Astrocyte of the cerebellum (primary cell): ENCODE measurements at regions not wholly inside any gene's neighbourhood (a gene's known extent, or its start where the extent isn't known, plus 50 kb on each side); places are given as distances from the start of the nearest gene placed in this dataset.

Experiments used
- DNase-seq: peaks from one replicate; pipeline ENCODE4 v3.0.0-alpha.2; 2011; ENCODE audit warnings: low read depth
- H3K4me3 ChIP-seq: 2 replicates; pipeline ENCODE4 v1.5.1; 2011; ENCODE audit warnings: mild to moderate bottlenecking, low read depth, low read length, moderate library complexity
- in situ Hi-C: cut with HindIII; loops from 2 replicates; pipeline ENCODE4 v1.10.0; 2017; ENCODE audit warnings: low sequenced_read_pairs
- TF ChIP-seq, protein P1 (sequence below): IDR thresholded peaks from 2 replicates; pipeline ENCODE4 v1.5.1; 2012; ENCODE audit warnings: low read length, low read depth, moderate library complexity, mild to moderate bottlenecking; ENCODE audit errors: missing control alignments

DNA sequence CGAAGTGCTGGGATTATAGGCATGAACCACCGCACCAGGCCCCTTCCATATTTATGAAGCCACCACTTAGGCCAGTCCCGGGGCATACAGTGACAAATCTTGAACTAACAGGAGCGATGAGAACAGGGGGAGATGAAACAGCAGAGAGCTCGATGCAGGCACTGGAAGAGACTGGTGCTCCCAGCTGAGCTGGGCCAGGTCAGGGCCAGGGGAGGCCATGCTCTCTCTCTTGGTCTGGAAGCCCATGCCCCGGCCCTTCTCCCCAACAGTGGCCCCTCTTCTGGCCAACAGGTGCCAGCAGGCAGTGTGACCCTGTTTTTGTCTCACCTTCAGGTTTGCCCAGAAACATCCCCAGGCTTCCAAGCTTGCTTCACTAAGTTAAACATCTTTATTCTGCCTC is 269.9 kb upstream of the C1orf174 start:
- DNase-seq, result no peak
- TF ChIP-seq, protein P1, sequence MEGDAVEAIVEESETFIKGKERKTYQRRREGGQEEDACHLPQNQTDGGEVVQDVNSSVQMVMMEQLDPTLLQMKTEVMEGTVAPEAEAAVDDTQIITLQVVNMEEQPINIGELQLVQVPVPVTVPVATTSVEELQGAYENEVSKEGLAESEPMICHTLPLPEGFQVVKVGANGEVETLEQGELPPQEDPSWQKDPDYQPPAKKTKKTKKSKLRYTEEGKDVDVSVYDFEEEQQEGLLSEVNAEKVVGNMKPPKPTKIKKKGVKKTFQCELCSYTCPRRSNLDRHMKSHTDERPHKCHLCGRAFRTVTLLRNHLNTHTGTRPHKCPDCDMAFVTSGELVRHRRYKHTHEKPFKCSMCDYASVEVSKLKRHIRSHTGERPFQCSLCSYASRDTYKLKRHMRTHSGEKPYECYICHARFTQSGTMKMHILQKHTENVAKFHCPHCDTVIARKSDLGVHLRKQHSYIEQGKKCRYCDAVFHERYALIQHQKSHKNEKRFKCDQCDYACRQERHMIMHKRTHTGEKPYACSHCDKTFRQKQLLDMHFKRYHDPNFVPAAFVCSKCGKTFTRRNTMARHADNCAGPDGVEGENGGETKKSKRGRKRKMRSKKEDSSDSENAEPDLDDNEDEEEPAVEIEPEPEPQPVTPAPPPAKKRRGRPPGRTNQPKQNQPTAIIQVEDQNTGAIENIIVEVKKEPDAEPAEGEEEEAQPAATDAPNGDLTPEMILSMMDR, result no peak
- in situ Hi-C loops, result no loop called here
- H3K4me3 ChIP-seq, result no peak overlapping the region

DNA sequence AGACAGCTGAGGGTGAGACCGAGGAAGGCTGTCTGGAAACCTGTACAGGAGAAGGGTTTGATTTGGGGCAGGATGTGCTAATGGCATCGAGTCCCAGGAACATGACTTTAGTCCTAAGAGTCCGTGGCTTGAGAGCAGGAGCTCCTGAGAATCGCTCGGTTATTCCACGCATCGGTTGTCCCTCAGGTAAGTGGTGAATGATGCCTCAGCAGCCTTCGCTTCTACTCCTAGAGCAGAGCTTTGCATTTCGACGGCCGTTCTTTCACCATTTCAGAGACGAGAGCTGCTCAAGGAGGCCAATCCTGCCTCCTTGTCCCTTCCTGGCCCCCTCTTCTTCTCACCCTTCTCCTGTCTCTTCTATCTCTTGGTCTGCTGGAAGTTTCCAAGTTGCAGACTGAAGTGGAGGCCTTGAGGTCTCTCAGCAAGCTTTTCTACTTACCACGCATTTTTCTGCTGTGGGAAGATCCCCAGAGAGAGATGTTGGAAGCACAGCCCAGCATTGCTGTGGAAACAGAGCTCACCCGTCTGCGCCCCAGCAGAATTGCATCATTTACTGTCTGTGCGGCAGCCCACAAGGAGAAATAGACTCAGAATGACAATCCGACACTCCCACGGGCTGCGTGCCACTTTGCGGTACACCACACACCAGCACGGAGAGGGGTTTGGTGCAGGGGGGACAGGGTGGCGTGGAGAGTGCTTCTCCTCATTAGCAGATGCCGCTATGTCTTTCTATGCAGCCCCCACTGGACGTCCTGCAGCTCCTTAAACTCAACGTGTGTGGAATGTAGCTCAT is 270.7 kb upstream of the C1orf174 start:
- in situ Hi-C loops, result no loop called here
- TF ChIP-seq, protein P1, result no peak
- no peak for DNase-seq
- H3K4me3 ChIP-seq, result no peak overlapping the region

DNA sequence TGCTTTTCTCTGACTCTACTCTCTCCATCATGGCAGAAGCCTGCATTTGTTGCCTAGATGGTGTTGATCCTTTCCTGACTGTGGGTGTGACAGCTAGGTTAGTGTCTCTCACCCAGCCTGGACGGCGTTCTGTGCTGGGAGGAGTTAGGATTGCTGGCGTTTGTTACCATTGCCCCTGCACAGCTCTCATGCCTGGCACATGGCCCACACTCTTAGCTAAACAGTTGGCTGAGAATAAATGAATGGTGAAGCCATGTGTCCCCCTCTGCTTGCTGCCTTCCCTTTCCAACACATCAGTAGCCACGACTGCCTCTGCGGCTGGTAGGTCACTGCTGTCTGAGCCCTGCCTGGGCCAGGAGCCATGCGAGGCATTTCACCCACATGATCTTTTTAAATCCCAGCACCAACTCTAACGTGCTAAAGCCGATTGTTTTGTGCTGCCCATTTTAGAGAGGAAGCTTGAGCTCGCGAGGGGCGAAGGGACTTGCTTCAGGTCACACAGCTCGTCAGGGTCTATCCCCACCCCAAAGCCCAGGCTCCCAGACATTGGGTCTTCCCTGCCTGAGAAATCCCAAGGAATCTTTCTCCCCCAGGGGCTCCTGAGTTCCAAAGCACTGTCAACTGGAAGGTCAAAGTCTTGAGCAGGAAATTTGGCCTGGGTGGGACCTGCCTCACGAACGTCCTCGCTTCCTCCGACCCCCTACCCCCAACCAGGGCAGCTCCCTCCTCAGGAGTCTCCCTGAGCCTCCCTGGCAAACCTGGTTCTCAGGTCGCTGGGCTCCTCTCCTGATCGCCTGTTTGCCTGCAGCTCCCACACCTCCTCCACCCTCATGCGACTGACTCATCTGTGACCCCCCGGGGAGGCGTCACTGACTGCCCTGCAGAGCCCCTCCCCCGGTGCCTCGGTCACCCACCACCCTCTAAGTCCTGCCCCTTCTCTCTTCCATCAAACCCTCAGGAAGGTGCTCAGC is 271.7 kb upstream of the C1orf174 start:
- in situ Hi-C loops, result no loop called here
- DNase-seq, result no peak
- no peak overlapping the region for H3K4me3 ChIP-seq
- TF ChIP-seq, protein P1, result no peak

DNA sequence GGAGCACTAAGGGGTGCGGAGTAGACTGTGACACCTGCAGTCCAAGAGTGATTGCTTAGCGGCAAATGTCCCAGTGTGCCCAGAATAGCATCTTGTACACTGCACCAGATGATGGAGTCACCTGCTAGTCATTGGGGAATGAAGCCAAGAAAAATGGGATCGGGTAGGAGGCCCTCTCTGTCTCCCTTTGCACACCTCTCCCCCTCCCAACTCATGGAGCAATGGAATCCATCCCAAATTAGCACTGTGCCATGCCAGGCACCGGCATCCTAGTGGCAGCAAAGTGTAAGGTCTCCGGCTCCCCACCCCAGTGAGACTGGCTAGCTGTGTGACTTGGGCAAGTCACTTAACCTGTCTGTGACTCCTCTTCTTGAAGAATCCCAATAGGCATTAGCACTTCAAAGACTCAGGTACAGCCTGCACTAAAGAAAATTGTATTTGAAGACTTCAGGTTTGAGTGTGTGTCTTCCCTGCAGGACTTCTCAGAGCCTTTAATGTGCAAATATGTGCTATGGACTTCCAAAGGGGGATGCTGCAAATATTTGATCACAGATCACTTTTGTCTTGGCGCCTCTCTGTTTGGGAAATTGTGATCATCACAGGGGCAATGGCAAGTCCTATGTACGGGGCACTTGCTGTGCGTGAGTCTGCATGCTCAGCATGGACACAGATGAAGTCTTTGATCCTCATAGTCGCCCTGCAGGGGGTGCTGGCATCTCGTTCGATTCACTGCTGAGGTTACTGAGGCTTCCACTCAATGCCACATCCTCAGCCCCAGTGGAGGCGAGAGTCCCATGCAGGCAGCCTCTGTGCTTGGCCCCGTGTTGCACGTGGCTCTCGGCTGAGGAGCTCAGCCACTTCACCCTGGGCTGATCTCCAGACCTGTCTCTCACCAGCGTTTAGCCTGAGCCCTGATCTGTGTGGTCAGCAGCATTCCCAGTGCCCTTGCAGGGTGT is 272.9 kb upstream of the C1orf174 start:
- no peak for DNase-seq
- no peak overlapping the region for H3K4me3 ChIP-seq
- TF ChIP-seq, protein P1, result no peak
- in situ Hi-C loops, result no loop called here

DNA sequence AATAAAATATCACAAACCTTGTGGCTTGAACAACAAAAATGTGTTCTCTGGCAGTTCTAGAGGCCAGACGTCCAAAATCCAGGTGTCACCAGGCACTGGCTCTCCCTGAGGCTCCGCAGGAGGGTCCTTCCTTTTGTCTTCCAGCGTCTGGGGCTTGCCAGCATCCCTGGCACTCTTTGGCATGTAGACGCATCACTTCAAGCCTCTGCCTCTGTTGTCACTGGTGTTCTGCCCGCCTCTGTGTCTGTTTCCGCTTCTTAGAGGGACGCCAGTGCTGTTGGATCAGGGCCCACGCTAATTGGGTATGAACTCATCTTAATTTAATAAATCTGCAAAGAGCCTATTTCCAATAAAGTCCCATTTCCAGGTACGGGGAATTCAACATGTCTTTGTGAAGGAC is 273.7 kb upstream of the C1orf174 start:
- no peak for DNase-seq
- in situ Hi-C loops, result no loop called here
- no peak overlapping the region for H3K4me3 ChIP-seq
- TF ChIP-seq, protein P1, result no peak
